ENCODE measurements at regions not wholly inside any gene's neighbourhood (a gene's known extent, or its start where the extent isn't known, plus 50 kb on each side); places are given as distances from the start of the nearest gene placed in this dataset.

DNA sequence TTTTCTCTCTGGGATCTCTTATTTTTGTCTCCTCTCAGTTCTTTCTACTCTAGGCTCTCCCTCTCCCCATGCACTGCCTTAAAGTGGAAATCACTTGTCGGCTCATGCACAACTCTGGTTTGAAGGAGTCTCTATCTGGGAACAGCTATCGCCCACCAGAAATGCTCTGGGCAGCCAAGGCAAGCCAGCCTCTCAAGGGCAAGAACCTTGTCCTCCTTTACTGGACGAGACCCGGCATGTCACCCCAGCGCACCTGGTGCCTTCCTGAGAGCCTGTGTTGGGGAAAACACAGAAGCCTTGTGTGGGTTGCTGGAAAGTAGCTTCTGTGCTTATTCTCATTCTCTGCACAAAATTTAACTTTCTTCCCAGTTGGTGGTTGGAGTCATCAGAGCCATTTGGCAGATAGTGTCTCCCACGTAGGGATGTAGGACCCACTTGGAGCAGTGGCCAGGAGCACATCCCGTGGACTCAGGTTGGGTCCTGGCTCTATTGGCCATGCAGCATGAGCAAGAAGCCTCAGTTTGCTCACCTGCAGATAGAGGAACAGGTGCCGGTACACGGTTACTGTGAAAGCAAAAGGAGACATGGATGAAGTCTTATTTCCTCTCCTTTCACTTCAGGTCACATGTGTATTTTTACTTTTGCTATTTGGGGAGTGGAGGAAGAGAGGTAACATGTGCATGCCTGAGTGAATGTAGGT, 165.3 kb downstream of the IRX2 start:
- Histone ChIP-seq H3K79me2 (ENCODE audit: insufficient read depth, low read length) (no peaks in the 10 kb centered on the region), H3K9me3 (ENCODE audit: control insufficient read depth in 1 of 2, insufficient read depth in 1 of 2, low read depth in 1 of 2, low read length in 2 of 2) (peaks cover 11 to 16% of the 10 kb centered on the region in 2 experiments; a peak in 2 of 4 replicates), H3K9ac (ENCODE audit: low read length) (no peak overlapping the region), H3K36me3 (ENCODE audit: control insufficient read depth in 1 of 2, insufficient read depth in 2 of 2, low read length in 2 of 2) (no peaks in the 10 kb centered on the region), H3K9me2 (ENCODE audit: insufficient read depth) (no peaks in the 10 kb centered on the region), H3K4me3 (replicated peaks in 1 of 2; ENCODE audit: low read depth in 1 of 2, low read length in 2 of 2) (no peak overlapping the region), H2AFZ (ENCODE audit: low read depth, low read length, poor library complexity, severe bottlenecking) (no peak overlapping the region), H3K4me1 (ENCODE audit: control insufficient read depth in 1 of 2, insufficient read depth in 2 of 2, low read length in 2 of 2) (no peaks in the 10 kb centered on the region), H3K4me2 (ENCODE audit: low read length) (no peak overlapping the region), H3K27me3 (ENCODE audit: insufficient read depth, low read length) (no peaks in the 10 kb centered on the region), H3K27ac (ENCODE audit: low read depth, low read length) (no peak overlapping the region), H4K20me1 (ENCODE audit: insufficient read depth) (no peaks in the 10 kb centered on the region)
- TF ChIP-seq YY1 (IDR thresholded peaks at IDR 0.05; ENCODE audit: extremely low read depth, insufficient replicate concordance, low read depth, low read length), result no peak
- TF ChIP-seq, protein P1, sequence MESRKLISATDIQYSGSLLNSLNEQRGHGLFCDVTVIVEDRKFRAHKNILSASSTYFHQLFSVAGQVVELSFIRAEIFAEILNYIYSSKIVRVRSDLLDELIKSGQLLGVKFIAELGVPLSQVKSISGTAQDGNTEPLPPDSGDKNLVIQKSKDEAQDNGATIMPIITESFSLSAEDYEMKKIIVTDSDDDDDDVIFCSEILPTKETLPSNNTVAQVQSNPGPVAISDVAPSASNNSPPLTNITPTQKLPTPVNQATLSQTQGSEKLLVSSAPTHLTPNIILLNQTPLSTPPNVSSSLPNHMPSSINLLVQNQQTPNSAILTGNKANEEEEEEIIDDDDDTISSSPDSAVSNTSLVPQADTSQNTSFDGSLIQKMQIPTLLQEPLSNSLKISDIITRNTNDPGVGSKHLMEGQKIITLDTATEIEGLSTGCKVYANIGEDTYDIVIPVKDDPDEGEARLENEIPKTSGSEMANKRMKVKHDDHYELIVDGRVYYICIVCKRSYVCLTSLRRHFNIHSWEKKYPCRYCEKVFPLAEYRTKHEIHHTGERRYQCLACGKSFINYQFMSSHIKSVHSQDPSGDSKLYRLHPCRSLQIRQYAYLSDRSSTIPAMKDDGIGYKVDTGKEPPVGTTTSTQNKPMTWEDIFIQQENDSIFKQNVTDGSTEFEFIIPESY (IDR thresholded peaks at IDR 0.05; ENCODE audit: extremely low read depth, insufficient replicate concordance, low read length), result no peak
- DNase-seq (ENCODE audit: low read depth, low spot score) (no peak), ATAC-seq (no peak)
- intact Hi-C loops (cut with micrococcal nuclease), result no loop called here
- no TSS peak for BruUV-seq (replicated peaks)
- ChIA-PET POLR2A (no interaction called here), RAD21 (ENCODE audit: low non-redundant PET in 1 of 2, low total read pairs in 2 of 2, uncharacterized antibody in 2 of 2, unreplicated experiment in 2 of 2) (no interaction called here), CTCF (no interaction called here)

DNA sequence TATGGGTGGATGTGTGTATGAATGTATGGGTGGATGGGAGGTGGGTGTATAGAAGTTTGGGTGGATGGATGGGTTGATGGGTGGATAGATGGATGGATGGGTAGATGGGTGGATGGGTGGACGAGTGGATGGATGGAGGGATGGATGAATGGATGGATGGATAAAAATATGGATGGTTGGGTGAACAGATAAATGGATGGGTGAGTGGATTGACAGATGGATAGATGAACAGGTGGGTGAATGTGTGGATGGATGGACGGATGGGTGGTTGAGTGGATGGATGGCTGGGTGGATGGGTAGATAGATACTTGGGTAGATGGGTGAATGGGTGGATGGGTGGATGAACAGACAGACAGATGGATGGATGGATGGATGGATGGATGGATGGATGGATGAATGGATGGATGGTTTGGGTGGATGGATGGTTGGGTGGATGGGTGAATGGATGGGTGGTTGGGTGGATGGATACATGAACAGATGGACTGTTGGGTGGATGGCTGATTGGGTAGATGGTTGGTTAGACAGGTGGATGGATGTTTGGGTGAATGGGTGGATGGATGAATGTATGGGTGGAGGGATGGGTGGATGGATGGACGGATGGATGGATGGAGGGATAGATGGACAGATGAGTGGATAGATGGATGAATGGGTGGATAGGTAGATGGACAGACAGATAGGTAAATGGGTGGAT, 166.8 kb downstream of the IRX2 start:
- H3K79me2 ChIP-seq (ENCODE audit: insufficient read depth, low read length), result no peaks in the 10 kb centered on the region
- no peak overlapping the region for H3K9ac ChIP-seq (ENCODE audit: low read length)
- DNase-seq (ENCODE audit: low read depth, low spot score) (no peak), ATAC-seq (no peak)
- no peak overlapping the region for H3K4me3 ChIP-seq (replicated peaks in 1 of 2; ENCODE audit: low read depth in 1 of 2, low read length in 2 of 2)
- H3K9me2 ChIP-seq (ENCODE audit: insufficient read depth), result no peaks in the 10 kb centered on the region
- H2AFZ ChIP-seq (ENCODE audit: low read depth, low read length, poor library complexity, severe bottlenecking), result no peak overlapping the region
- no peak overlapping the region for H3K27ac ChIP-seq (ENCODE audit: low read depth, low read length)
- no TSS peak for BruUV-seq (replicated peaks)
- no peaks in the 10 kb centered on the region for H4K20me1 ChIP-seq (ENCODE audit: insufficient read depth)
- H3K9me3 ChIP-seq (ENCODE audit: control insufficient read depth in 1 of 2, insufficient read depth in 1 of 2, low read depth in 1 of 2, low read length in 2 of 2), result peaks cover 6 to 14% of the 10 kb centered on the region in 2 experiments; a peak in 2 of 4 replicates
- H3K4me1 ChIP-seq (ENCODE audit: control insufficient read depth in 1 of 2, insufficient read depth in 2 of 2, low read length in 2 of 2), result no peaks in the 10 kb centered on the region
- H3K4me2 ChIP-seq (ENCODE audit: low read length), result no peak overlapping the region
- intact Hi-C loops (cut with micrococcal nuclease), result no loop called here
- ChIA-PET CTCF (no interaction called here), RAD21 (ENCODE audit: low non-redundant PET in 1 of 2, low total read pairs in 2 of 2, uncharacterized antibody in 2 of 2, unreplicated experiment in 2 of 2) (no interaction called here), POLR2A (no interaction called here)
- no peaks in the 10 kb centered on the region for H3K27me3 ChIP-seq (ENCODE audit: insufficient read depth, low read length)
- H3K36me3 ChIP-seq (ENCODE audit: control insufficient read depth in 1 of 2, insufficient read depth in 2 of 2, low read length in 2 of 2), result no peaks in the 10 kb centered on the region
- TF ChIP-seq, protein P2, sequence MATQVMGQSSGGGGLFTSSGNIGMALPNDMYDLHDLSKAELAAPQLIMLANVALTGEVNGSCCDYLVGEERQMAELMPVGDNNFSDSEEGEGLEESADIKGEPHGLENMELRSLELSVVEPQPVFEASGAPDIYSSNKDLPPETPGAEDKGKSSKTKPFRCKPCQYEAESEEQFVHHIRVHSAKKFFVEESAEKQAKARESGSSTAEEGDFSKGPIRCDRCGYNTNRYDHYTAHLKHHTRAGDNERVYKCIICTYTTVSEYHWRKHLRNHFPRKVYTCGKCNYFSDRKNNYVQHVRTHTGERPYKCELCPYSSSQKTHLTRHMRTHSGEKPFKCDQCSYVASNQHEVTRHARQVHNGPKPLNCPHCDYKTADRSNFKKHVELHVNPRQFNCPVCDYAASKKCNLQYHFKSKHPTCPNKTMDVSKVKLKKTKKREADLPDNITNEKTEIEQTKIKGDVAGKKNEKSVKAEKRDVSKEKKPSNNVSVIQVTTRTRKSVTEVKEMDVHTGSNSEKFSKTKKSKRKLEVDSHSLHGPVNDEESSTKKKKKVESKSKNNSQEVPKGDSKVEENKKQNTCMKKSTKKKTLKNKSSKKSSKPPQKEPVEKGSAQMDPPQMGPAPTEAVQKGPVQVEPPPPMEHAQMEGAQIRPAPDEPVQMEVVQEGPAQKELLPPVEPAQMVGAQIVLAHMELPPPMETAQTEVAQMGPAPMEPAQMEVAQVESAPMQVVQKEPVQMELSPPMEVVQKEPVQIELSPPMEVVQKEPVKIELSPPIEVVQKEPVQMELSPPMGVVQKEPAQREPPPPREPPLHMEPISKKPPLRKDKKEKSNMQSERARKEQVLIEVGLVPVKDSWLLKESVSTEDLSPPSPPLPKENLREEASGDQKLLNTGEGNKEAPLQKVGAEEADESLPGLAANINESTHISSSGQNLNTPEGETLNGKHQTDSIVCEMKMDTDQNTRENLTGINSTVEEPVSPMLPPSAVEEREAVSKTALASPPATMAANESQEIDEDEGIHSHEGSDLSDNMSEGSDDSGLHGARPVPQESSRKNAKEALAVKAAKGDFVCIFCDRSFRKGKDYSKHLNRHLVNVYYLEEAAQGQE (IDR thresholded peaks at IDR 0.05; ENCODE audit: low read depth), result no peak
- TF ChIP-seq POLR2AphosphoS5 (IDR thresholded peaks at IDR 0.05; ENCODE audit: low read depth, low read length), result no peak
- TF ChIP-seq SRF (IDR thresholded peaks at IDR 0.05; ENCODE audit: low read depth), result no peak
- no peak for TF ChIP-seq CBX3 (IDR thresholded peaks at IDR 0.05; ENCODE audit: low read depth)
- no peak for TF ChIP-seq FOSL1 (IDR thresholded peaks at IDR 0.05; ENCODE audit: low read depth)
- TF ChIP-seq POLR2A (IDR thresholded peaks at IDR 0.05; ENCODE audit: borderline replicate concordance, extremely low read depth, insufficient read depth, insufficient read length), result no peak
- TF ChIP-seq CEBPB (IDR thresholded peaks at IDR 0.05; ENCODE audit: low read depth), result no peak
- no peak for TF ChIP-seq ELF1 (IDR thresholded peaks at IDR 0.05; ENCODE audit: borderline replicate concordance, low read depth)

All from HCT116 (cell line).